ENCODE measurements at regions not wholly inside any gene's neighbourhood (a gene's known extent, or its start where the extent isn't known, plus 50 kb on each side); places are given as distances from the start of the nearest gene placed in this dataset.

GRCh38 chr13:40480012-40480914 is 186.2 kb downstream of the FOXO1 start:
- DNase-seq (ENCODE audit: low read depth), result no peak

GRCh38 chr13:40480915-40481516 is 185.4 kb downstream of the FOXO1 start:
- no peak for DNase-seq (ENCODE audit: low read depth)

GRCh38 chr13:40483601-40484000 is 182.8 kb downstream of the FOXO1 start:
- no peak for DNase-seq (ENCODE audit: low read depth)

- no peak for DNase-seq (ENCODE audit: low read depth)
These were observed 182.2 kb downstream of the FOXO1 start for GRCh38 chr13:40484101-40484800.

- no peak for DNase-seq (ENCODE audit: low read depth)
These were observed 181.5 kb downstream of the FOXO1 start for GRCh38 chr13:40484974-40485373.

DNA sequence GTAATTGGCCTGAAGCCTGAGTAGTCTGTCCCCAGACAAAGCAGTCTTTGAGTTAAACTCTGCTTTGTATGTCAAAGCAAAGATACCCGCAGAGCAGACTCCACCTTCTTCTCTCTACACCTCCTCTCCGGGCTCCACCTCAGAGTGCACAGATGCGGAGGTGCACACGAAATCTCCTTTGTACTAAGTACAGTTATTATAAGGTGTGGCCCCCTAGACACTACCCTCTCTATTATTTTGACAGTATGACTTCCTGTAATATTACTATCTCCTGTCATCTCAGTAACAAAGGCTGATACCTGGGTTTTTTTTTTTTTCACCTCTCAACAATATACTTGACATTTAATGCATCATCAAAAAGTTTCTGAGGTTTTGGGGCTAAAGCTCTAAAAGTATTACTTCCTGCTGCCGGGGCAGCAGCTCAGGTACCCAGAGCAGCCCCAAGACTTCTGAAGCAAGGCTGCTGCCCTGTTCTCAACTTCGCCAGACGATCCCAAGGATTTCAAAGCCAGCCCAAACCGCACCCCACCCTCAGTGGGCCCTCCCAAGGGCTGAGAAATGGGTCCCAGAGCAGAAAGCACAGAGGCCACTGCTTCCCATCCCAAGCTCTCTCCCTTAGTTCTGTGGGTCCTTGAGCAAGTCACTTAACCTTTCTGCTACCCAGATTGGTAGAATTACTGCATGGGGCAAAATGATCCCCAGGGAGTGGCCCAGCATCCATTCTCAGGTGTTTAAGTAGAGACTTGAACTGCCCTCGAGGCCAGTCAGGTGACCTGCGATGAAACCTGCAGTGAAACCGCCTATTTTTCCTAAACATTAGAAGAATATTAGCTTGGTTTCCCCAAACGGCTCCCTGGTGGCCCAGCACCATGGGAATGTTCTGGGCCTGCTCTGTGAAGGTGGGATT is 180.6 kb downstream of the FOXO1 start:
- peak; percentile 72 for DNase-seq (ENCODE audit: low read depth)

DNA sequence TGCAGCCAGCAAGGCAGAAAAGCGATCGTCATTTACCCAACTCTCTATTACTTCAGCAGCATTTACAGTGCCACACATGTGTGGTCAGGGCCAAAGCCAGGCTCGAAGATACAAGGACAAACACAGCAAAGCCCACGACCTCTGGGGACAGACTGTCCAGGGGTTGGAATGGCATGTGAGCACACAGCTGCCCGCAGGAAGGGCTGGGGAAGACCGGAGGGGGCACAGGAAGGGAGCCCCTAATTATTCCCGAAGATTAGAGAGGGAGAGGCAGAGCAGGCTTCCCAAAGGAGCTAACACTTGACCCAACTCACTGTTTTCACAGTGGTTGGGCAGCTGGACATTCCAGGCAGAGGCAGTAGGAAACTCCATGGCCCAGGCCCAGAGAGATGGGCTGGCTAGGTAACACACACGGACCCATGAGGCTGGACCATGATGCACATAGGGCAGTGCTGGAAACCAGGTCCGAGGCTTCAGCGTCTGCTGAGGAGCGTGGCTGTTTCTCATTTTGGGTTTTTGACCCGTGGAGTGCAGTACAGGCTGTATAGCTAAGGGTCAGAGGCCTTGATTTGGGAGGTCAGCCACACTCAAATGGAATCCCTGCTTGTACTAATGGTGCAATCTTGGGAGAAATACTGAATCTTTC is 179.8 kb downstream of the FOXO1 start:
- no peak for DNase-seq (ENCODE audit: low read depth)

DNA sequence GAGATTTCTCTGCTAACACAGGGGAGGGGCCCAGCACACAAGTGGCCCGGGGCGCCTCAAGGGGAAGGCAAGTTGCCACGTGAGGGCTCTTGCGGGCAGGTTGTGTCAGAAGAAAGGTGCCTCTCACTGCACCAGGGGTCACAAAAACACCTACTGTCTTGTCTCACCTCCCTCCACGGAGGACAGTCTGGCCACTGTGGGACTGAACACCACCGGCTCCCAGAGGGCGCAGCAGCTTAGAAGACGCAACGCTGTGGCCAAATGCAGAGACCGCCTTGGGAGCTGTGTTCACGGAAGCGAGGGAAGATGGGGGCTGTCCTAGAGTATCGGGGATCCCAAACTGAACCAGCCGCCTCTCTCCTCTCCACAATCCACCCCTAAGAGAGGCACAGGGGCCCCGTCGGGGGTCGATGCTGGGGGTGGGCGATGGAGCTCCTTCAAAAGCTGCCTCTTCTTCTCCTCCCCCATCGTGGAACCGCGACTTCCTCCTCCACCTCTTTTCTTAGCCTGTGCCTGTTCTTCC is 177.5 kb downstream of the FOXO1 start:
- no peak for DNase-seq (ENCODE audit: low read depth)

GRCh38 chr13:40490086-40490758 is 176.2 kb downstream of the FOXO1 start:
- peak; percentile 11 for DNase-seq (ENCODE audit: low read depth)

GRCh38 chr13:40492511-40492910 is 173.9 kb downstream of the FOXO1 start:
- DNase-seq (ENCODE audit: low read depth), result no peak

DNA sequence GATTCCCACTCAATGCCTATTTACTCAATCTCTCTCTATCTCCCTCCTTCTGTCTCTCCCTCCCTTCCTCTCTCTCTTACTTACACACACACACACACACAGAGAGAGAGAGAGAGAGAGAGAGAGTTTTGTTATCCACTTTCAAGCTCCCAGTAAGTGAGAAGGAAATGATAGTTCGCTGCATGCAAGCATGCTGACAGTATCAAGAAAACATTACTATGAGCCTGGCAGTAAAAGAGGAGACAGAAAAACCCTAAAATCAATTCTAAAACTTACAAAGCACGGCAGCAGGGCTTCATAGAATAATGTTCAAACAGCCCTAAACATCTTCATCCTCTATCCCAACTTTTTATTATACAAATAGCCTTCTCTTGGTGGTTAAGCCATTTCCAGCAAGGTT is 171.9 kb downstream of the FOXO1 start:
- DNase-seq (ENCODE audit: low read depth), result no peak

DNA sequence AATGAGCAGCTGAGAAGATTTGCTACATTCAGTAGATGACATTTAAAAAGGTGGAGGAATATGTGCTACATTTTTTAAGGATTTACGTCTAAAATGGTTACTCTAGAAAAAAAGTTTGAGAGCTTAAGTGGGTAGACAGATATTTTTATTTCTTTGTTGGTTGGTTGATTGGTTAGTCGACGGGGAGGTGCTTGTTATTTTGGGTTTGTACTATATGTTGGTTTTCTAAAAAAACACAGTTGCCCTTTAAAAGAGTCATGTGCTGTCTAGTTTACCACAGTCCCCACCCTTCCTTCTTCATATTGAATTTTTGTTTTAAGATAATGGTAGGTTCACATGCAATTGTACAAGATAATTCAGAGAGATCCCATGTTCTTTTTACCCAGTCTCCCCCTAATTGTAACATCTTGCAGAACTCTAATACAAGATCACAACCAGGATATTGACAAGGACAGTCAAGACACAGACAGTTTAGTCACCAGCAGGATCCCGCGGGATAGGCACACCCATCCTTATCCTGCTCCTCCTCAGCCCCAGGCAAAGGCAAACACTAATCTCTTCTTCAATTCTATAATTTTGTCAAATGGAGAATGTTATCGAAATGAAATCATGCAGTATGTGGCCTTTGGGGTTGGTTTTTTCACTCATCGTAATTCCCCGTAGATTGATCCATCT is 171.4 kb downstream of the FOXO1 start:
- no peak for DNase-seq (ENCODE audit: low read depth)

DNA sequence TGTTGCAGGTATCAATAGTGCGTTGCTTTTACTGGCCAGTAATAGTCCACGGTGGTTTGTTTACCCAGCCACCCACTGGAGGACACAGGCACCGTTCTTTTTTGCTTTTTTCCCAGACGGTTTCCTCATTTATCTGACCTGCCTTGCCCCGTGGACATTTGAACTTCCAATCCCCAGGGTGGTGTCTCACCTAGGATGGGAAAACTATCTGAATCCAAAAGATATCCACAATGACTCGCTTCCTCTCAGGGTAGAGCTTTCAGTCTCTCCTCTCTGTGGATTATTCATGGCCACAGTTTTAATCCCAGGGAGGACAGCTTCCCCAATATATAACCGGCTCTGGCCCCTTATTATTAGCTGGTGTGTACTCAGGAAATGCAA is 170.8 kb downstream of the FOXO1 start:
- DNase-seq (ENCODE audit: low read depth), result no peak

GRCh38 chr13:40496035-40496810 is 170.2 kb downstream of the FOXO1 start:
- DNase-seq (ENCODE audit: low read depth), result no peak

DNA sequence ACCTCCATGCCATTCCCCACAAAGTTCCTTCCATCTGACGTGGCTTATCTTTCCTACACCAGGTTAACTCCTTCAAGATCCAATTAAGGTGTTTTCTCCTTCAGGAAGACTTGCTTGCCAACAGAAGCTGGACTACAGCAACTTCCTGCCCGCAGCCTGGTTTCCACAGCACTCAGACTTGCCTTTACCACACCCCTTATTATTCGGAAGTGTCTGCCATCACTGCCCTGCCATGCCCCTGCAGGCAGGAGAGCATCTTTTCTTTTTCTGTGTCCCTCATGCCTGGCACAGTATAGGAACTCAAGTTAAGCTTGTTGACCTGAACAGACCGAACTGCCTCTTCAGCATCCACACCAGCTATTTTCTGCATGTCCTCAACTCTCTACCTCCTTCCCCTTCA is 168.0 kb downstream of the FOXO1 start:
- DNase-seq (ENCODE audit: low read depth), result no peak

DNA sequence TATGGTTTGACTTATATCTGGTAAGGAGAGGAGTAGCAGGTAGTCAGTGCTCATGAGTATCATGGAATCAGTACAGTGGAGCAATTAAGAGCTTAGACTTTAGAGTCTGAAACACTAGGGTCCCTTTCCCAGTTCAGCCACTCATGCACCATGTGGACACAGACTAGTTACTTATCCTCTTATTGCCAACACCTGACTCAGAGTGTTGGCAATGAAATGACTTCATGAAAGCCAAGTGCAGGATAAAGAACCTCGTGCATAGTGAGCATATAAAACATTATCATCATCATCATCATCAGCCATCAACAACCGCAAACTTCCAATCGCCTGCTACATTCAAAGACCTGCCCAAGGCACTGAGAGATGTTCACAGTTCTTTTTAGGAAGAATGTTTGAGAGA is 164.2 kb downstream of the FOXO1 start:
- DNase-seq (ENCODE audit: low read depth), result no peak

GRCh38 chr13:40503011-40503410 is 163.4 kb downstream of the FOXO1 start:
- no peak for DNase-seq (ENCODE audit: low read depth)

GRCh38 chr13:40503966-40504591 is 162.4 kb downstream of the FOXO1 start:
- DNase-seq (ENCODE audit: low read depth), result no peak

GRCh38 chr13:40504641-40505040 is 161.8 kb downstream of the FOXO1 start:
- DNase-seq (ENCODE audit: low read depth), result no peak

Data from T-helper 22 cell (primary cell).